ENCODE measurements at regions not wholly inside any gene's neighbourhood (a gene's known extent, or its start where the extent isn't known, plus 50 kb on each side); places are given as distances from the start of the nearest gene placed in this dataset.

GRCh38 chr2:59440491-59440890, 1113.0 kb downstream of the BCL11A start:
- H3K9me3 Mint-ChIP-seq = peaks cover under 1% of the 10 kb centered on the region
- no peak overlapping the region for H3K4me3 Mint-ChIP-seq
- no peak for DNase-seq (ENCODE audit: low spot score)
- no peaks in the 10 kb centered on the region for H3K4me1 Mint-ChIP-seq (ENCODE audit: low read depth in 2 of 2)
- H3K27me3 Mint-ChIP-seq = no peaks in the 10 kb centered on the region
- no peak overlapping the region for H3K27ac Mint-ChIP-seq
- H3K36me3 Mint-ChIP-seq = no peaks in the 10 kb centered on the region
- ATAC-seq = no peak

DNA sequence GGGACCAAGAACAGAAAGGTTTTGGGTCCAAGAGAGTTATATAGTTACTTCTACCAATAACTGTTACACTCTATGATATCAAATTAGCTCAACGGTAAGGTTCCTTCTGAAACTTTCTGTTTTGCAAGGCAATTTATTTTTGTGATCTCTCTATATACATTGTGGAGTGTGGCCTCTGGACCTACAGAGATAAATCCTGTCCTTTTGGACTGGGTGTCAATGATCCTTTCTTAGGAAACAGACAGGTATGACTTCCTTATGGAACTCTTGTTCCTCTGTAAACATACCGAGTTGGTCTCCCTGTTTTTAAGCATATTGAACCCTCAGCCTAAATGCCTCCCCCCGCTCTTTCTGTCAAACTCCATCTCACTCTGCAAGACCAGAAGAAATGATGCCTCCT, 1117.8 kb downstream of the BCL11A start:
- peaks cover 7% of the 10 kb centered on the region for H3K36me3 Mint-ChIP-seq
- no peak overlapping the region for H3K27ac Mint-ChIP-seq
- H3K4me1 Mint-ChIP-seq (ENCODE audit: low read depth in 2 of 2) = no peaks in the 10 kb centered on the region
- no peak overlapping the region for H3K4me3 Mint-ChIP-seq
- no peaks in the 10 kb centered on the region for H3K27me3 Mint-ChIP-seq
- DNase-seq (ENCODE audit: low spot score) (no peak), ATAC-seq (no peak)
- peaks cover 6% of the 10 kb centered on the region for H3K9me3 Mint-ChIP-seq

- H3K27ac Mint-ChIP-seq = no peak overlapping the region
- H3K9me3 Mint-ChIP-seq = peaks cover 4% of the 10 kb centered on the region
- H3K4me1 Mint-ChIP-seq (ENCODE audit: low read depth in 2 of 2) = no peaks in the 10 kb centered on the region
- peaks cover 11% of the 10 kb centered on the region for H3K36me3 Mint-ChIP-seq
- no peak overlapping the region for H3K4me3 Mint-ChIP-seq
- no peaks in the 10 kb centered on the region for H3K27me3 Mint-ChIP-seq
- no peak for DNase-seq (ENCODE audit: low spot score)
- ATAC-seq = no peak
Measured at GRCh38 chr2:59428940-59429339, 1124.5 kb downstream of the BCL11A start.

- Mint-ChIP-seq H3K4me1 (ENCODE audit: low read depth in 2 of 2) (no peaks in the 10 kb centered on the region), H3K27ac (no peak overlapping the region), H3K9me3 (peaks cover 4% of the 10 kb centered on the region), H3K36me3 (peaks cover 11% of the 10 kb centered on the region), H3K4me3 (no peak overlapping the region), H3K27me3 (no peaks in the 10 kb centered on the region)
- DNase-seq (ENCODE audit: low spot score) (no peak), ATAC-seq (no peak)
Measured at GRCh38 chr2:59427980-59428379, 1125.5 kb downstream of the BCL11A start.

GRCh38 chr2:59425247-59425646, 1128.2 kb downstream of the BCL11A start:
- H3K4me3 Mint-ChIP-seq = no peak overlapping the region
- no peaks in the 10 kb centered on the region for H3K4me1 Mint-ChIP-seq (ENCODE audit: low read depth in 2 of 2)
- H3K27me3 Mint-ChIP-seq = no peaks in the 10 kb centered on the region
- ATAC-seq (no peak), DNase-seq (ENCODE audit: low spot score) (no peak)
- peaks cover 4% of the 10 kb centered on the region for H3K36me3 Mint-ChIP-seq
- no peak overlapping the region for H3K27ac Mint-ChIP-seq
- H3K9me3 Mint-ChIP-seq = peaks cover 6% of the 10 kb centered on the region

DNA sequence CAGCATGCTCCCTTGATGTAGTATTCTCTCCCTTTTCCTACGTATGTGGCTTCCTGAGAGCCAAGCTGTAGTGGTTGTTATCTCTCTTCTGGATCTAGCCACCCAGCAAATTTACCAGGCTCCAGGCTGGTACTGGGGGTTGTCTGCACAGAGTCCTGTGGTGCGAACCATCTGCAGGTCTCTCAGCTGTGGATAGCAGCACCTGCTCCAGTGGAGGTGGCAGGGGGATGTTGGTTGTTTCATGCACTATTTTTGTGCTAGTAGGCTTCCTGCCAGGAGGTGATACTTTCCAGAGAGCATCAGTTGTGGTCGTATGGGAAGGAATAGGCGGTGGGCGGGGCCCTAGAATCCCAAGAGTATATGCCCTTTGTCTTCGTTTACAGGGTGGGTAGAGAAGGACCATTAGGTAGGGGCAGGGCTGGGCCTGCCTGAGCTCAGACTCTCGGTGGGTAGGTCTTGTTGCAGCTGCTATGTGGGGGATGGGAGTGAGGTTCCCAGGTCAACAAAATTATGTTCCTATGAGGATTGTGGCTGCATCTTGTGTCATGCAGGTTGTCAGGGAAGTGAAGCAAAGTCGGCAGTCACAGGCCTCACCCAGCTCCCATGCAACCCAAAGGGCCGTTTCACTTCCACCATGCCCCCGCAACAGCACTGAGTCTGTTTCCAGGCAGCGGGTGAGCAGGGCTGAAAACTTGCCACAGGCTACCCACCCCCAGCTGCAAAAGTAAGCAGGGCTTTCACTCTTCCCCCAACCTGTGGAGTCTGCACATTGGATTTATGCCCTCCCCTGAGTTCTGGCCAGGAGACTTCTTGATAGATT, 1139.5 kb downstream of the BCL11A start:
- no peak overlapping the region for H3K4me3 Mint-ChIP-seq
- no peak overlapping the region for H3K27ac Mint-ChIP-seq
- ATAC-seq (no peak), DNase-seq (ENCODE audit: low spot score) (no peak)
- H3K4me1 Mint-ChIP-seq (ENCODE audit: low read depth in 2 of 2) = no peaks in the 10 kb centered on the region
- H3K36me3 Mint-ChIP-seq = peaks cover 14% of the 10 kb centered on the region
- H3K9me3 Mint-ChIP-seq = peaks cover 28% of the 10 kb centered on the region
- no peaks in the 10 kb centered on the region for H3K27me3 Mint-ChIP-seq

- ATAC-seq (no peak), DNase-seq (ENCODE audit: low spot score) (no peak)
- H3K4me3 Mint-ChIP-seq = no peak overlapping the region
- no peaks in the 10 kb centered on the region for H3K4me1 Mint-ChIP-seq (ENCODE audit: low read depth in 2 of 2)
- H3K9me3 Mint-ChIP-seq = peaks cover 6% of the 10 kb centered on the region
- no peaks in the 10 kb centered on the region for H3K36me3 Mint-ChIP-seq
- H3K27me3 Mint-ChIP-seq = no peaks in the 10 kb centered on the region
- no peak overlapping the region for H3K27ac Mint-ChIP-seq
Measured at GRCh38 chr2:59399126-59399525, 1154.3 kb downstream of the BCL11A start.

DNA sequence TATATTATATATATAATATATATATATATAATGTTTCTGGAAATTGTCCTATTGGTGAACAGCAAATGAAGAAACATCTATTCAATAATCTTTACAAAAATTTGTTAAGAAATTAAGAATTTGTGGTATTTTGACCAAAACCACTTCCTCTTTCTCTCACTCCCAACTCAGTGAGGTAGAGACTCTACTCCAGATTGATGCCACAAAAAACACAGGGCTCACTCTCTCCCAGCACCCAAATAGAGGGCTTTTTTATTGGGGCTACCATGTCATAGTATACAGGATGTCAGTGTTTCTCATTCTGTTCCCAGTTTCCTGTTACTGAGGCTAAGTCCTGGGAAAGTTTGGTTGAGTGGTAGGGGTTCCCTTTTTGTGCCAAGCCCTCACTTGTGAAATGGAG, 1155.4 kb downstream of the BCL11A start:
- no peak overlapping the region for H3K27ac Mint-ChIP-seq
- ATAC-seq (no peak), DNase-seq (ENCODE audit: low spot score) (no peak)
- no peaks in the 10 kb centered on the region for H3K27me3 Mint-ChIP-seq
- H3K36me3 Mint-ChIP-seq = peaks cover 4% of the 10 kb centered on the region
- no peak overlapping the region for H3K4me3 Mint-ChIP-seq
- H3K4me1 Mint-ChIP-seq (ENCODE audit: low read depth in 2 of 2) = no peaks in the 10 kb centered on the region
- H3K9me3 Mint-ChIP-seq = peaks cover 10% of the 10 kb centered on the region

DNA sequence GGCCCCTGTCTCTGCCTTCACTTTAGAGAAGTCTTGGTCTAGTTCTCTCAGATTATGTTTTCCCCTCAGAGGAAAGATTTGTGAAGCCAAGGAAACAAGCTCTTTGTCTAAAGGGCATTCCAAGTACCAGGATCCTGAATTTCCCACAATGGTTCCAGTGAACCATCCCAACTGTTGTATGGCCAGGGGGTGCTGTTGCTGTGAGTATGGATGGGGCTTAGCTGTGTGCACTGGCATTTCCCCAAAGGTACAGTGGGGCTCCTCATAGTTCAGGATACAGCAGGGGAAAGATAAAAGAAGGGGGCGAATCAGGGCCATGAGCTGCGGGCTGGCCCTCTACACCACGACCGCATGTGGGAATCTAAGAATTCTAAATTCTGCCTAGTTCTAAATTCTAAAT, 1154.0 kb upstream of the FANCL start:
- ATAC-seq = no peak
- H3K9me3 Mint-ChIP-seq = peaks cover 10% of the 10 kb centered on the region
- H3K36me3 Mint-ChIP-seq = peaks cover 4% of the 10 kb centered on the region
- H3K27ac Mint-ChIP-seq = no peak overlapping the region
- H3K4me3 Mint-ChIP-seq = no peak overlapping the region
- H3K4me1 Mint-ChIP-seq (ENCODE audit: low read depth in 2 of 2) = no peaks in the 10 kb centered on the region
- no peaks in the 10 kb centered on the region for H3K27me3 Mint-ChIP-seq
- no peak for DNase-seq (ENCODE audit: low spot score)

GRCh38 chr2:59391896-59392295, 1150.8 kb upstream of the FANCL start:
- DNase-seq (ENCODE audit: low spot score) (no peak), ATAC-seq (no peak)
- H3K4me1 Mint-ChIP-seq (ENCODE audit: low read depth in 2 of 2) = no peaks in the 10 kb centered on the region
- peaks cover 18% of the 10 kb centered on the region for H3K9me3 Mint-ChIP-seq
- H3K4me3 Mint-ChIP-seq = no peak overlapping the region
- H3K36me3 Mint-ChIP-seq = peaks cover 4% of the 10 kb centered on the region
- H3K27me3 Mint-ChIP-seq = no peaks in the 10 kb centered on the region
- H3K27ac Mint-ChIP-seq = no peak overlapping the region

DNA sequence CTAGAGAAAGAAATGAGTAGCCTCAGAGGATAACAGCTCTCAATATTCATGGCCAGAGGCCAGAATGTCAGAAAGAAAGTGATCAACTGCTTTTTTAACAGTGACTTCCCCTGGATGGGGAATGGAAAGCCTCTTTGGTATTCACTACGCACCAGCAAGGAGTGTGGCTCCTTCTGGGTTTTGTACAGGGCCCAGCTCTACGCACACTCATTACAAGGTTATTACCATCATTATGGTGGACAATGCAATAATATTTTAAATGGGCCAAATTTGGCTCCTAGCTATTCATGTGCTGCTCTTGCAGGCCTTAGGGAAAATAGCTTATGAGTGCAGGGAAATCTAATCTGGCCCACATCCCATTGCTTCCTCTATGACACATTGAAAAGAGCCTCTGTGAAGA, 1149.5 kb upstream of the FANCL start:
- no peak for ATAC-seq
- Mint-ChIP-seq H3K4me3 (no peak overlapping the region), H3K4me1 (ENCODE audit: low read depth in 2 of 2) (no peaks in the 10 kb centered on the region), H3K27ac (no peak overlapping the region), H3K27me3 (no peaks in the 10 kb centered on the region), H3K9me3 (peaks cover 14% of the 10 kb centered on the region), H3K36me3 (peaks cover 4% of the 10 kb centered on the region)
- no peak for DNase-seq (ENCODE audit: low spot score)

GRCh38 chr2:59389240-59389639, 1148.1 kb upstream of the FANCL start:
- ATAC-seq (no peak), DNase-seq (ENCODE audit: low spot score) (no peak)
- H3K36me3 Mint-ChIP-seq = peaks cover 4% of the 10 kb centered on the region
- H3K9me3 Mint-ChIP-seq = peaks cover 14% of the 10 kb centered on the region
- H3K4me3 Mint-ChIP-seq = no peak overlapping the region
- no peak overlapping the region for H3K27ac Mint-ChIP-seq
- H3K4me1 Mint-ChIP-seq (ENCODE audit: low read depth in 2 of 2) = no peaks in the 10 kb centered on the region
- H3K27me3 Mint-ChIP-seq = no peaks in the 10 kb centered on the region

- DNase-seq (ENCODE audit: low spot score) = no peak
- Mint-ChIP-seq H3K9me3 (peaks cover 14% of the 10 kb centered on the region), H3K36me3 (no peaks in the 10 kb centered on the region), H3K4me3 (no peak overlapping the region), H3K27me3 (no peaks in the 10 kb centered on the region), H3K4me1 (ENCODE audit: low read depth in 2 of 2) (no peaks in the 10 kb centered on the region), H3K27ac (no peak overlapping the region)
- no peak for ATAC-seq
Measured at GRCh38 chr2:59385971-59386370, 1144.8 kb upstream of the FANCL start.

GRCh38 chr2:59383473-59383872, 1142.3 kb upstream of the FANCL start:
- ATAC-seq (no peak), DNase-seq (ENCODE audit: low spot score) (no peak)
- Mint-ChIP-seq H3K27me3 (no peaks in the 10 kb centered on the region), H3K9me3 (peaks cover 20% of the 10 kb centered on the region), H3K36me3 (peaks cover 6% of the 10 kb centered on the region), H3K27ac (no peak overlapping the region), H3K4me3 (no peak overlapping the region), H3K4me1 (ENCODE audit: low read depth in 2 of 2) (no peaks in the 10 kb centered on the region)

GRCh38 chr2:59378127-59378526, 1137.0 kb upstream of the FANCL start:
- no peaks in the 10 kb centered on the region for H3K27me3 Mint-ChIP-seq

More at GRCh38 chr2:59378127-59378526, 1137.0 kb upstream of the FANCL start:
- ATAC-seq (no peak), DNase-seq (ENCODE audit: low spot score) (no peak)
- Mint-ChIP-seq H3K4me1 (ENCODE audit: low read depth in 2 of 2) (no peaks in the 10 kb centered on the region), H3K36me3 (peaks cover 6% of the 10 kb centered on the region), H3K27ac (no peak overlapping the region), H3K9me3 (peaks cover 21% of the 10 kb centered on the region), H3K4me3 (no peak overlapping the region)

All from natural killer cell treated with Interleukin-12 subunit alpha and Interleukin-12 subunit beta and Interleukin-15 and Interleukin-18, amount 100 ng/mL, for 72 hours (primary cell).